ENCODE measurements at regions not wholly inside any gene's neighbourhood (a gene's known extent, or its start where the extent isn't known, plus 50 kb on each side); places are given as distances from the start of the nearest gene placed in this dataset.

GRCh38 chr2:48202863-48203642, 111.4 kb upstream of the FOXN2 start:
- TF ChIP-seq EZH2 (IDR thresholded peaks at IDR 0.05) (no peak), FOXP2 (optimal IDR thresholded peaks at IDR 0.05; ENCODE audit: control extremely low read depth, extremely low read length, insufficient read depth) (no peak)

Data from SK-N-MC (cell line).